ENCODE measurements at regions not wholly inside any gene's neighbourhood (a gene's known extent, or its start where the extent isn't known, plus 50 kb on each side); places are given as distances from the start of the nearest gene placed in this dataset.

DNA sequence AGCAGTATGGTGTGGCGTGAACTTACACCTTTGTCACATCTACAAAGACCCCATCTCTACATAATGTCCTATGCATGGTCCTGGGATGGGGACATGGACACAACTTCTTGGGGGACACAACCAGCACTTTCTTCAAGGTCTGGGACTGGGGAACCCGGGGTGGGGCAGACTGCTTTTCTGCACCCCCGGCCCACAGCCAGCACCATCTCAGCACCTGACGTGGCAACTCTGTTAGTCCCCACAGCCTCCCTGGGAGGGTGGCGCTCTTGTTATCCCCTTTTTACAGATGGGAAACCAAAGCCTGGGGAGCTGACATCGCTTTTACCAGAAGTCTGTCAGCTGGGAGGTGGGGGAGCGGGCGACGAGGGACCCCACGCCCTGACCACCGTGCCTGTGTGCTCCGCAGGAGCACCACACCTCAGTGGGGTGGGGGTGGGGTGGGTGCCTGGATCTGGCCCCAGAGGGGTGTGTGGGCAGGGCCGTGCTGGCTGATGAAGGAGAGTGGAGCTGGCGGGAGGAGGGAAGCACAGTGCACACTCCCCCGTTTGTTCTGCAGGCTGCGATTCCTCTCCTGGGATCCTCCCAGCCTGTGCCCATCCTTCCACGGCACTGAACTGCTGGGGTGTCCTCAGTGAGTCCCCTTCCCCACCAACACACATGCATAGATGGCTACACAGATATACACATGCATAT lies 115.4 kb upstream of the GSE1 start:
- no peak for DNase-seq (ENCODE audit: low spot score)

- DNase-seq (ENCODE audit: low spot score) = no peak
Measured at GRCh38 chr16:85498607-85499006, 114.5 kb upstream of the GSE1 start.

DNA sequence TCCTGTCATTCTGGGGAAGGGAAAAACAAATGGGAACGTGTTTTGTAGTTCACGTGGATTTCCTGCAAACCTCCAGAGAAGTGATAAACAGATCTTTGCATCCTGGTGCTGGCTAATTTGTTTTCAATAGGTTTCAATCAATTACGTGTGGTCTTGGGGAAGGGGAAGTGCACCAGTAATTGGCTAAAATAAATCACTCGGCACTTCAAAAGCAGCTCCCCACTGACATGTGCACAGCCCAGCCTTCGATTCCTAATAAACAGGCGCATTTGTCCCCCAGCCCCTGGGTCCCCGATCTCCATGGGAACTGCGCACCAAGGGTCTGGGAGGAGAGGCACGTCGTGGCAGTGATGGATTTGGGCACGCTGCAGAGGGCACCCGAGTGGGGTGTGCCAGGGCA lies 112.9 kb upstream of the GSE1 start:
- no peak for DNase-seq (ENCODE audit: low spot score)

DNA sequence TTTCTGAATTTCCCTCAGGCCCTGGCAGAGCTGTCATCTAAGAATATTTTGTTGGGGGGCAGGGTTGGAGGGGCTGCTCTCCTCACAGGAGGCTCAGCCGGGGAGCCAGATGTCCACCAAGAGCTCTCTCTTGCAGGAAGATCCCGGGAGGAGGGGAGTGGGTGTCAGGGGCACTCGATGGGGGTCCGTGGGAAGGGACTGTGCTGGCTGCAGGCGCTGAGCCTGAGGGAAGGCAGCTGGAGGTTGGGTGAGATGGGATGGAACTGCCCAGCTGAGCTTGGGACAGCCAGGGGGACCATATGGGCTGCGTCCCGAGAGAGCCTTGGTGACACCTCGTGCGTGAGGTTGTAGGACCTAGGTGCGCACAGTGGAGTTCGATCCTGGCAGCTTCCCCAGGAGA lies 111.2 kb upstream of the GSE1 start:
- DNase-seq (ENCODE audit: low spot score) = no peak

DNA sequence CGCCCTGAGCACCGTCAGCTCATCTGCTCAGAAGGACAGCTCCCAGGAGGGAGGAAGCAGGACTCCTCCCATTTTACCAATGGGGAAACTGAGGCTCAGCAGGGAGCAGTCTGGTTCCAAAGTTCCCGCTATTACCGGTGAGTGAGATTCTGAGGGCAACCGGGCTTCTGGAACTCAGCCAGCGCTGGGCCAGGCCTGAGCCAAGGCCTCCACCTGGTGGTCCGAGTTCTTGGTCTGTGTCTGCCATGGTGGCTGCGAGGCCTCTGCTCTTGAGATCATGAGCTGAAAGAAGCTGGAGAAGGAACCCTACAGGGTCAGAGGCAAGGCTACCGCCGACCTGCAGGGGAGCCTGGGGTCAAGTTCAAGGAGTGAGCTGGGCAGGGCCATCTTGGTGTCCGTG lies 110.8 kb upstream of the GSE1 start:
- no peak for DNase-seq (ENCODE audit: low spot score)

GRCh38 chr16:85503679-85504231 lies 109.4 kb upstream of the GSE1 start:
- DNase-seq (ENCODE audit: low spot score) = no peak

DNA sequence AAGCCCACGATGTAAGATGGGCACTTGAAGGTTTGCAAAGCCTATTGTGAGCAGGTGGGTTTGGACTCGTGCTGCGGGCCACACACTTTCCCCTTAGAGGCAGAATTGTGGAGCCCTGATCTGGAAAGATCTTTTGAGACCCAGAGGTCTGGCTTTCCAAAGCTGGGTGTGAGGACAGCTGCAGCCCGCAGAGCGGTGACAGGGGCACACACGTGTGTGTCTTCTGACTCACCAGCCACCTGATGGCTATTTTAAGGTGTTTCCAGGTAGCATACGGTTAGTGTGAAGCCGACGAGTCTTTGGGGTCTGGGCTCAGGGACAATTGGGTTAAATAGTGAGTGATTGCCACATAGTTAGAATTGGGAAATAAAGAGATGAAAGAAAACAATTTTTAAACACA lies 108.9 kb upstream of the GSE1 start:
- no peak for DNase-seq (ENCODE audit: low spot score)

GRCh38 chr16:85505794-85506634 lies 107.1 kb upstream of the GSE1 start:
- no peak for DNase-seq (ENCODE audit: low spot score)

GRCh38 chr16:85506635-85506911 lies 106.5 kb upstream of the GSE1 start:
- DNase-seq (ENCODE audit: low spot score) = no peak

DNA sequence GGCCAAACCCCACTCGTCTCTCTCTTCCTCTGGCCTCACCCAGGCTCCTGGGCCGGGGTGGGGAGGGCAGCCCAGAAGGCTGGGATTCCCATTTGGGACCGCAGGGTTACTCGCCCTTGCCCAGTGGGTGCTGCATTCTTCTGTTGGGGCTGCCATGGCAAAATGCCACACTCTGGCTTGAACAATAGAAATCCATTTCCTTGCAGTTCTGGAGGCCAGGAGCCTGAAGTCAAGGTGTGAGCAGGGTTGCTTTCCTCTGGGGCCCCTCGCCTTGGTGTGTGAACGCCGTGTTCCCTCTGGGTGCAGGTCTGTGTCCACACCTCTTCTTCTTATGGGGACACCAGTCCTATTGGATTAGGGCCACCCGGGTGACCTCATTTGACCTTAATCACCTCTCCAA lies 105.8 kb upstream of the GSE1 start:
- DNase-seq (ENCODE audit: low spot score) = no peak

GRCh38 chr16:85508388-85508787 lies 104.7 kb upstream of the GSE1 start:
- no peak for DNase-seq (ENCODE audit: low spot score)

GRCh38 chr16:85508993-85509392 lies 104.1 kb upstream of the GSE1 start:
- DNase-seq (ENCODE audit: low spot score) = no peak

DNA sequence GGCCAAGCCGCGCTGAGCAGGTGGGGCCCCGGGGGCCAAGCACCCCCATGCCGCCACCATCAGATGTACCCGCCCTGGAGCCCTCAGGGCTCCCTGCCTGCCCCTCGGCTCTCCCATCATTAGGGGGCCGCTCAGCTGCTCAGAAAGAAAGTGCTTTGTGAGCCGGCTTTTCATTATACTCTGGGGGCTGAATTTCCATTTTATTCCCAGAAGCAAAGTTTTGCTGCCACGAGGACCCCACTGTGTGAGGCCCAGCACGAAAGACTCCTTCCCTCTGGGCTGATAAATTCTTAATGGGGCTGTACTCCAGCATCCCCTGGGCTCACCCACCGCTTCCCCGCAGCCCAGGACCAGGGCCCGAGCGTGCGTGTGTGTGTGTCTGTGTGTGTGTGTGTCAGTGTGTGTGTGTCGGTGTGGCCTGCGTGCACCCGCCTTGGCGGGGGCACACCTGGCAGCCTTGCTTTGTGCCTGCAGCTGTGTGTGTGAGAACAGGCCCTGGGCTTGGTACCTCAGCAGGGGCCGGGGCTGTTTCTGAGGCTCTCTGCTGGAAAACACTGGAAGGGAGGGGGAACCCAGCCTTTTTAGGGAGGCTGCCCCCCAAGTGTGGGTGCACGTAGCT lies 103.0 kb upstream of the GSE1 start:
- no peak for DNase-seq (ENCODE audit: low spot score)

GRCh38 chr16:85511938-85512807 lies 100.9 kb upstream of the GSE1 start:
- DNase-seq (ENCODE audit: low spot score) = no peak

- no peak for DNase-seq (ENCODE audit: low spot score)
Measured at GRCh38 chr16:85512808-85513115, 100.4 kb upstream of the GSE1 start.

DNA sequence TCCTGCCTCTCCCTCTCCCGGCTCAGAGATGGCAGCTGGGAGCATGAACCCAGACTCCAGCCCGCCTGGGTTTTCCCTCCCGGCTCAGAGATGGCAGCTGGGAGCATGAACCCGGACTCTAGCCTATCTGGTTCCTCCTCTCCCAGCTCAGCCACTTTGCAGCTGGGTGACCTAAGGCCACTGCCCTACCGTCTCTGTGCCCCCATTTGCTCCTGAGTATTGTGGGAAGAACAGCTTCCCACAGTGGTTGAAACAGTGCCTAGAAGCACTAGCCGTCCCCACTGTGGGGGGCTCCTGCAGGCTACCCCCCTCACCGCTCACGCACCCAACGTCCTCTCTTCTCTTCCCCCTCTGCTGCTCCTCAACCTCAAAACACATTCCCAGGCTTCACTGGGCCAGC lies 99.9 kb upstream of the GSE1 start:
- no peak for DNase-seq (ENCODE audit: low spot score)

GRCh38 chr16:85513649-85514048 lies 99.5 kb upstream of the GSE1 start:
- DNase-seq (ENCODE audit: low spot score) = no peak

DNA sequence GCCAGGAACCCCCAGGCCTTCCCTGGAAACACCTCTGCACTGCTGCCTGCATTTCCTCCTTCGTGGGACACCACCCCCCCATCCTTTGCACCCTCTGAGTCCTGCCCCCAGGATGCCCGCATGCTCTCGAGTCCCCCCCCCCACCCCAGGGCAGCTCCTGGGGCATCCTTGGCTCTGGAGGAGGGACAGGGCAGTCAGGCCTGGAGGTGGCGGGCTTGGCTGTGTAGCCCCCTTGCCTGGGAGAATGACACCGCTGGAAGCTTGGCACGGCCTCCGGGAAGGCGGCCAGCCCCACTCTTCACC lies 98.9 kb upstream of the GSE1 start:
- peak; percentile 86 for DNase-seq (ENCODE audit: low spot score)

DNA sequence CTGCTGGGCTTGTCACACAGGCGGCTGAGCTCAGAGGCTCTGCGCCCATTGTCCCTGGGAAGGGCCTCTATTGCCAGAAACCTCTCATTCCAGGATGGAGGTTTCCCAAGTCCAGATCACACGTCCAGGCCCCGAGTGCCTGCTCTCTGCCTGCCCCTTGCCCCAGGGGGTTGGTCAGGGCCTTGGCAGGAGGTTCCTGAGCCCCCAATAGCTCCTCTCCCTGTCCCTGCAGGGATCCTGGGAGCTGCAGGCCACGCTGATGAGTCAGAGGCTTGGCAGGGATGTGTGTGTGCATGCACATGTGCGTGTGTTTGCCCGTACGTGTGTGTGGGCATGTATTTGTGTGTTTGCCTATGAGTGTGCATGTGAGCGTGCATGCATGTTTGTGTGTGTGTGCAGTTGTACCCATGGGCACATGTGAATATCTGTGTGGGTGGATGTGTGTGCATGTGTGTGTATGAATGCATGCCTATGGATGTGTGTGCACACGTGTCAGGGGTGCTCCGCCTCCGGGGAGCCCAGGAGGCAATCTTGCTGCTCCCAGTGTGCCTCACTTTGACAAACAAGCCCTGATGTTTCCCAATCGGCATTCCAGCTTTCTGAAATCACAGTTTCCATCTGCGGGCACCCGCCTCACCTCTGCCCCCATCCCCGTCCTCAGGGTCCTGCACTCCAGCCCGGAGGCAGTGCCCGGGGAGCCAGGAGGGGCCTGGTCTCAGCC lies 98.4 kb upstream of the GSE1 start:
- peak; percentile 94 for DNase-seq (ENCODE audit: low spot score)

- DNase-seq (ENCODE audit: low spot score) = no peak
Measured at GRCh38 chr16:85515319-85515745, 97.8 kb upstream of the GSE1 start.

DNA sequence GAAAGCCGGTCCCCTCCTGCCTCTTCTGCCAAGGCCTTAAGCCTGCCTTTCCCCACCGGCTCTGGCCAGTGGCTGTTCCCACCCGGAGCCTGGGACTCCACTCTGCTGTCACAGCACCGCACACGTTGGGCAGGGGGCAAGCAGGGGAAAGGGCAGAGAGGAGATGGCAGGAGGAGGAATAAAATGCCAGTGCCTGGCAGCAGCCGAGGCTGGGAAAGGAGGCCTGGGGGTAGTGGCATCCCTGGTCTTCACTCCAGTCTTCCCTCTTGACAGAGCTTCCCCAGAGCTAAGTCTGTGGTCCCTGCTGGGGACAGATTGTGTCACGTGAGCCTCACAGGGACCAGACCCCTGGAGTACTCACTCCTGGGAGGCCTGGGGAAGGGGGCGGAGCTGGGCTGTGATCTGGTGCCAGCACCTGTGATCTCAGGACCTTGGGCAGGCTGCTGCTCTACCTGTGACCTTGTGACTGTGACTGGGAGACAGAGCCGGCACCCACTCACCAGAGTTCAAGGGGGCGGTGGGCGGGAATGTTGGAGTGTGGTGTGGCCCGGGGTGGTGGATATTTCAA lies 97.2 kb upstream of the GSE1 start:
- no peak for DNase-seq (ENCODE audit: low spot score)

- DNase-seq (ENCODE audit: low spot score) = no peak
Measured at GRCh38 chr16:85517154-85517553, 96.0 kb upstream of the GSE1 start.
